Activated CD4-positive, alpha-beta memory T cell treated with anti-CD3 and anti-CD28 coated beads, Interleukin-2, amount 10 ng/mL, durations not matched to agents 7 days and 5 days (primary cell): ENCODE measurements at regions not wholly inside any gene's neighbourhood (a gene's known extent, or its start where the extent isn't known, plus 50 kb on each side); places are given as distances from the start of the nearest gene placed in this dataset.
"Not testable (repeated sequence)": the region's sequence is repeated elsewhere in the genome, so short reads cannot be mapped to it uniquely, and the experiment has no call there.

ENCODE experiments used
- CTCF ChIA-PET: fragments of 350-600 bp; sonication (Branson Sonifier 250); formaldehyde crosslinking; loops from one replicate; lab custom pipeline; 2021; ENCODE audit warnings: antibody characterized with exemption, inconsistent platforms; lab: Charles Lee
- POLR2A ChIA-PET: fragments of 350-600 bp; sonication (Branson Sonifier 250); formaldehyde crosslinking; loops from one replicate; lab custom pipeline; 2021; ENCODE audit warnings: antibody characterized with exemption; lab: Charles Lee
- DNase-seq: peaks from one replicate; pipeline ENCODE4 v3.0.0-alpha.2; 2020
- H3K27ac Mint-ChIP-seq: one replicate; pipeline ENCODE4 v1.8.0; 2021; ENCODE audit warnings: mild to moderate bottlenecking, mixed read lengths
- H3K27me3 Mint-ChIP-seq: one replicate; pipeline ENCODE4 v1.8.0; 2021; ENCODE audit warnings: mixed read lengths
- H3K36me3 Mint-ChIP-seq: one replicate; pipeline ENCODE4 v1.8.0; 2021; ENCODE audit warnings: low read depth, mixed read lengths
- H3K4me1 Mint-ChIP-seq: one replicate; pipeline ENCODE4 v1.8.0; 2021; ENCODE audit warnings: mixed read lengths
- H3K4me3 Mint-ChIP-seq: one replicate; pipeline ENCODE4 v1.8.0; 2021; ENCODE audit warnings: mild to moderate bottlenecking, mixed read lengths
- H3K9me3 Mint-ChIP-seq: one replicate; pipeline ENCODE4 v1.8.0; 2021; ENCODE audit warnings: mixed read lengths

DNA sequence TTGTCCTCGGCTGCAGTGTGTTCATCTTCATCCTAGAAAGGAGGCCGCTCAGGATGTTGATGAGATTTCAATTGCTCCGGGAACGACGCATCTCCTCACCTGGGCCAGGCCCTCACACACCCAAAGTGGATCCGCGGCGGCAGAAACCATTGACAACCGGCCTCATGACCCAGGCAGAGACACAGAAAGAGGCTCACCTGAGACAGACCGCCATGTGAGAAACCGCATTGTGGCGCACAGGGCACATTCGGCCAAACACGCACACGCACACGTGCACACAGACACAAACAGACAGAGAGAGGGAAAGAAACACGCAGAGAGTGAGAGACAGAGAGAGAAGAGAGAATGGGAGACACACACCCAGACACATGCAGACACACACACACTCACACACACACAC lies 3879.3 kb downstream of the SRGAP2C start:
- H3K4me3 Mint-ChIP-seq, H3K4me1 Mint-ChIP-seq, CTCF ChIA-PET, H3K27ac Mint-ChIP-seq, POLR2A ChIA-PET, DNase-seq, H3K27me3 Mint-ChIP-seq: not testable (repeated sequence)
- H3K36me3 Mint-ChIP-seq: peaks cover 14% of the 10 kb centered on the region
- peaks cover 24% of the 10 kb centered on the region for H3K9me3 Mint-ChIP-seq

DNA sequence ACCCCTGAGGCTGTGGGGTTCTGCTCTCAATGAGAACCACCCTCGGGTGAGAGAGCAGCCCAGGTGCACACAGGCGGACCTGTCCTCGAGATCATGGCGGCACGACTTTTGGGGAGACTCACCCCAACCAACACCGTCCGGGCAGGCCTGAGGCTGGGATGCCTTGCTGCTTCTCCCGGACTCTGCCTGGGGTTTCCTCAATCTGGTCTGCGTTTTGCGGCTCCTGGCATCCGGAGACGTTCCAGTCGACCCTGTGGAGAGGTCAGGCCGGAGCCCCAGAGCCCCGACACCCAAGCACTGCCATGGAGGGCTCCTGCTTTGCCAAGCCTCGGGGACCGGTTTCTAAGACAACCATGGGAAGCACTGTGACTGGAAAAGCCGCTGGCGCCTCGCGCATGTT lies 3879.7 kb downstream of the SRGAP2C start:
- H3K27ac Mint-ChIP-seq: no peak overlapping the region
- no peak for DNase-seq
- ChIA-PET CTCF (no interaction called here), POLR2A (no interaction called here)
- peaks cover 18% of the 10 kb centered on the region for H3K36me3 Mint-ChIP-seq
- peaks cover 27% of the 10 kb centered on the region for H3K9me3 Mint-ChIP-seq
- H3K27me3 Mint-ChIP-seq: no peaks in the 10 kb centered on the region
- no peak overlapping the region for H3K4me3 Mint-ChIP-seq
- no peaks in the 10 kb centered on the region for H3K4me1 Mint-ChIP-seq

DNA sequence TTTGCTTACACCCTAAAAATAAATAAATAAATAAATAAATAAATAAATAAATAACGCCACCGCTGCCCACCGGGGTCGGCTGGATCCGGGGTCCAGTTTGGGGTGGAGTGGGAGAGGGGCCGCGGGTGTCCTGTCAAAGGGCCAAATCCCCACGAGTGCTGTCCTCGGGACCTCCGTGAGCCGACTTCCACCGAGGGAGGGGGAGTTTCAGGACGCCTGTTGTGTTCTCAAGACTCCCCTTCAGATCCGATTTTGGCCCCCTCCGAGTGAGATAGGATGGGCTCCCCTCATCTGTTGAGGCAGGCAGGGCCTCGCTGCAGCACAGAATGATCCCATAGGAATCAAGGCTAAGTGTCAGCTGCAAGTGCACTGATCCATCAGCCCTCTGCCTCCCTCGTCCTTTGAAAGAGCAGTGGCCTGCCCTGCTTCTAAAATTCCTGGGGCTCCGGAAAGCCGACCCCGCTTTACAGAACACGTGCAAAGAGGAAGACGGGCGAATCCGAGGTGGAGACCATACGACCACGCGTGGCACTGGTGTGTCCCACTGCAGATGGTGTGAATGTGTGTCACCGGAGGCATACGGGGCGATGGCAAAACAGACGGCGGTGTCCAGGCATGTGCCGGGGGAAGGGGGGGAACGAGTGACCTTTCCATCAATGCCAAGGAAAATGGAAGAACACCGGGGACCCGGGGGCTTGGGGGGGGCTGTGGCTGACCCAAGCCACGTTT lies 3880.5 kb downstream of the SRGAP2C start:
- POLR2A ChIA-PET: no interaction called here
- no peak overlapping the region for H3K27ac Mint-ChIP-seq
- no peak for DNase-seq
- no peaks in the 10 kb centered on the region for H3K4me1 Mint-ChIP-seq
- CTCF ChIA-PET: no interaction called here
- H3K4me3 Mint-ChIP-seq: no peak overlapping the region
- H3K27me3 Mint-ChIP-seq: no peaks in the 10 kb centered on the region
- H3K9me3 Mint-ChIP-seq: peaks cover 34% of the 10 kb centered on the region
- H3K36me3 Mint-ChIP-seq: peaks cover 25% of the 10 kb centered on the region

DNA sequence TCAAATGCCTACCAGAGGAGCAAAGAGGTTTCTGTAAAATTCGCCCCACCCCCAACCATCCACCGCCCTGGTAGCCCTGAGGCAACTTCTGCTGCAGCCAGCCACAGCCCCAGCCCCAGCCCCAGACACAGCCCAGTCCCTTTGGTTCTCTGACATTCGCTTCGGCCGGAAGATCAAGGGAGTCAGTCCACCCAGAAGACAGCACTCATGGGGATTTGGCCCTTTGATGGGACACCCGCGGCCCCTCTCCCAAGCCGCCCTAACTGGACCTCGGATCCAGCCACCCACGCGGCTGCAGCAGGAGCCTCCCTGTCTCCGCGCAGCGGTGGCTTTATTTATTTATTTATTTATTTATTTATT lies 3881.0 kb downstream of the SRGAP2C start:
- H3K4me3 Mint-ChIP-seq: no peak overlapping the region
- H3K36me3 Mint-ChIP-seq: peaks cover 25% of the 10 kb centered on the region
- H3K27ac Mint-ChIP-seq: no peak overlapping the region
- ChIA-PET POLR2A (no interaction called here), CTCF (no interaction called here)
- H3K4me1 Mint-ChIP-seq: no peaks in the 10 kb centered on the region
- H3K27me3 Mint-ChIP-seq: no peaks in the 10 kb centered on the region
- no peak for DNase-seq
- H3K9me3 Mint-ChIP-seq: peaks cover 37% of the 10 kb centered on the region

DNA sequence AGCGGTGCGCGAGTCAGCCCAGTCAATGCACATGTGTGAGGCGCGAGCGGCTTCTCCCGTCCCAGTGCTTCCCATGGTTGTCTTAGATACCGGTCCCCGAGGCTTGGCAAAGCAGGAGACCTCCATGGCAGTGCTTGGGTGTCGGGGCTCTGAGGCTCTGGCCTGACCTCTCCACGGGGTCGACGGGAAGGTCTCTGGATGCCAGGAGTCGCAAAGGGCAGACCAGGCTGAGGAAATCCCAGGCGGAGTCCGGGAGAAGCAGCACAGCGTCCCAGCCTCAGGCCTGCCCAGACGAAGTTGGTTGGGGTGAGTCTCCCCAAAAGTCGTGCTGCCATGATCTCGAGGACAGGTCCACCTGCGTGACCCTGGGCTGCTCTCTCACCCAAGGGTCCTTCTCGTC lies 3881.6 kb downstream of the SRGAP2C start:
- no peak for DNase-seq
- ChIA-PET CTCF (no interaction called here), POLR2A (no interaction called here)
- Mint-ChIP-seq H3K4me1 (no peaks in the 10 kb centered on the region), H3K27me3 (no peaks in the 10 kb centered on the region), H3K9me3 (peaks cover 39% of the 10 kb centered on the region), H3K4me3 (no peak overlapping the region), H3K36me3 (peaks cover 25% of the 10 kb centered on the region), H3K27ac (no peak overlapping the region)

DNA sequence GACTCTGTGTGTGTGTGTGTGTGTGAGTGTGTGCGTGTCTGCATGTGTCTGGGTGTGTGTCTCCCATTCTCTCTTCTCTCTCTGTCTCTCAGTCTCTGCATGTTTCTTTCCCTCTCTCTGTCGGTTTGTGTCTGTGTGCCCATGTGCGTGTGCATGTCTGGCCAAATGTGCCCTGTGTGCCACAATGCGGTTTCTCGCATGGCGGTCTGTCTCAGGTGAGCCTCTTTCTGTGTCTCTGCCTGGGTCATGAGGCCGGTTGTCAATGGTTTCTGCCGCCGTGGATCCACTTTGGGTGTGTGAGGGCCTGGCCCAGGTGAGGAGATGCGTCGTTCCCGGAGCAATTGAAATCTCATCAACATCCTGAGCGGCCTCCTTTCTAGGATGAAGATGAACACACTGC lies 3882.1 kb downstream of the SRGAP2C start:
- H3K4me3 Mint-ChIP-seq, DNase-seq, H3K4me1 Mint-ChIP-seq, H3K27ac Mint-ChIP-seq, POLR2A ChIA-PET, H3K27me3 Mint-ChIP-seq, CTCF ChIA-PET: not testable (repeated sequence)
- peaks cover 43% of the 10 kb centered on the region for H3K9me3 Mint-ChIP-seq
- peaks cover 27% of the 10 kb centered on the region for H3K36me3 Mint-ChIP-seq

DNA sequence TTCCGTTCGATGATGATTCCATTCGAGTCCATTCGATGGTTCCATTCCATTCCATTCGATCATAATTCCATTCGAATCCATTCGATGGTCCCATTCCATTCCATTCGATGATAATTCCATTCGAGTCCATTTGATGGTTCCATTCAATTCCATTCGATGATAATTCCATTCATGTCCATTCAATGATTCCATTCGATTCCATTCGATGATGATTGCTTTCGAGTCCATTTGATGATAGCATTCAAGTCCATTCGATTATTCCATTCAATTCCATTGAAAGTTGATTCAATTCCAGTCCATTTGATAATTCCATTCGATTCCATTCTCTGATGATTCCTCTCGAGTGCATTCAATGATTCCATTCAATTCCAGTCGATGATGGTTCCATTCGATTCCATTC lies 3895.3 kb downstream of the SRGAP2C start:
- no peaks in the 10 kb centered on the region for H3K4me1 Mint-ChIP-seq
- H3K4me3 Mint-ChIP-seq: no peak overlapping the region
- no peak overlapping the region for H3K27ac Mint-ChIP-seq
- DNase-seq: no peak
- ChIA-PET POLR2A (no interaction called here), CTCF (no interaction called here)
- no peaks in the 10 kb centered on the region for H3K27me3 Mint-ChIP-seq
- peaks cover 45% of the 10 kb centered on the region for H3K36me3 Mint-ChIP-seq
- peaks cover 50% of the 10 kb centered on the region for H3K9me3 Mint-ChIP-seq

DNA sequence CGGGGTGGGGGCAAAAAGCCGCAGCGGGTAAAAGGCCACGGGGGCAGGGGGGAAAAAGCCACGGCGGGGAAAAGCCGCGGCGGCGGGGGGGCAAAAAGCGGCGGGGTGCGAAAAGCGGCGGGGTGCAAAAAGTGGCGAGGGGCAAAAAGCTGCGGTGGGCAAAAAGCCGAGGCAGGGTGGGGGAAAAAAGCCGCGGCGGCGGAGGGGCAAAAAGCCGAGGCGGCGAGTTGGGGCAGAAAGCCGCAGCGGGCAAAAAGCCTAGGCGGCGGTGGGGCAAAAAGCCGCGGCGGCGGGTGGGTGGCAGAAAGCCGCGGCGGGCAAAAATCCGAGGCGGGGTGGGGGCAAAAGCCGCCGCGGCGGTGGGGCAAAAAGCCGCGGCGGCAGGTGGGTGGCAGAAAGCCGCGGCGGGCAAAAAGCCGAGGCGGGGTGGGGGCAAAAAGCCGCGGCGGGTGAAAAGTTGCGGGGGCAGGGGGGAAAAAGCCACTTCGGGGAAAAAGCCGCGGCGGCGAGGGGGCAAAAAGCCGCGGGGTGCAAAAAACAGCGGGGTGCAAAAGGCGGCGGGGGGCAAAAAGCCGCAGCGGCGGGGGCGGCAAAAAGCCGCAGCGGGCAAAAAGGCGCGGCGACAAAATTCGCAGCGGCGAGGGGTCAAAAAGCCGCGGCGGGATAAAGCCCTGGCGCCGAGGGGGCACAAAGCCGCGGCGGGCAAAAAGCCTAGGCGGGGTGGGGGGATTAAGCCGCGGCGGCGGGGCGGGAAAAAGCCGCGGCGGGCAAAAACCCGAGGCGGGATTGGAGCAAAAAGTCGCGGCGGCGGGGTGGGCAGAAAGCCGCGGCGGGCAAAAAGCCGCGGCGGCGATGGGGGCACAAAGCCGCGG lies 3901.2 kb downstream of the SRGAP2C start:
- no peak overlapping the region for H3K27ac Mint-ChIP-seq
- ChIA-PET CTCF (no interaction called here), POLR2A (no interaction called here)
- DNase-seq: no peak
- no peaks in the 10 kb centered on the region for H3K27me3 Mint-ChIP-seq
- peaks cover 33% of the 10 kb centered on the region for H3K36me3 Mint-ChIP-seq
- H3K4me1 Mint-ChIP-seq: no peaks in the 10 kb centered on the region
- peaks cover 40% of the 10 kb centered on the region for H3K9me3 Mint-ChIP-seq
- H3K4me3 Mint-ChIP-seq: no peak overlapping the region

DNA sequence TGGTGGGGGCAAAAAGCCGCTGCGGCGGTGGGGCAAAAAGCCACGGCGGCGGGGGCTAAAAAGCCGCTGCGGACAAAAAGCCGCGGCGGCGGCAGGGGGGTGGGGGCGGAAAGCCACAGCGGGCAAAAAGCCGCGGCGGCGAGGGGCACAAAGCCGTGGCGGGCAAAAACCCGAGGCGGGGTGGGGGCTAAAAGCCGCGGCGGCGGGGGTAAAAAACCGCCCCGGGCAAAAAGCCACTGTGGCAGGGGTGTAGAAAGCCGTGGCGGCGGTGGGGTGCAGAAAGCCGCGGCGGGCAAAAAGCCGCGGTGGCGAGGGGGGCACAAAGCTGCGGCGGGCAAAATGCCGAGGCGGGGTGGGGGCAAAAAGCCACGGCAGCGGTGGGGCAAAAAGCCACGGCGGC lies 3901.8 kb downstream of the SRGAP2C start:
- no peak for DNase-seq
- Mint-ChIP-seq H3K27ac (no peak overlapping the region), H3K36me3 (peaks cover 28% of the 10 kb centered on the region), H3K27me3 (no peaks in the 10 kb centered on the region), H3K9me3 (peaks cover 34% of the 10 kb centered on the region), H3K4me1 (no peaks in the 10 kb centered on the region), H3K4me3 (no peak overlapping the region)
- ChIA-PET POLR2A (no interaction called here), CTCF (no interaction called here)

DNA sequence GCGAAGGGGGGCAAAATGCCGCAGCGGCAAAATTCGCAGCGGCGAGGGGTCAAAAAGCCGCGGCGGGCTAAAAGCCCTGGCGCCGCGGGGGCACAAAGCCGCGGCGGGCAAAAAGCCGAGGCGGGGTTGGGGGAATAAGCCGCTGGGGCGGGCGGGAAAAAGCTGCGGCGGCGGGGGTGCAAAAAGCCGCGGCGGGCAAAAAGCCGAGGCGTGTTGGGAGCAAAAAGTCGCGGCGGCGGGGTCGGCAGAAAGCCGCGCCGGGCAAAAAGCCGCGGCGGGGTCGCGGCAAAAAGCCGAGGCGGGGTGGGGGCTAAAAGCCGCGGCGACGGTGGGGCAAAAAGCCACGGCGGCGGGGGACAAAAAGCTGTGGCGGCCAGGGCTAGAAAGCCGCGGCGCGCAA lies 3902.5 kb downstream of the SRGAP2C start:
- ChIA-PET POLR2A (no interaction called here), CTCF (no interaction called here)
- Mint-ChIP-seq H3K36me3 (peaks cover 22% of the 10 kb centered on the region), H3K4me1 (no peaks in the 10 kb centered on the region), H3K27ac (no peak overlapping the region), H3K27me3 (no peaks in the 10 kb centered on the region), H3K4me3 (no peak overlapping the region), H3K9me3 (peaks cover 30% of the 10 kb centered on the region)
- no peak for DNase-seq

DNA sequence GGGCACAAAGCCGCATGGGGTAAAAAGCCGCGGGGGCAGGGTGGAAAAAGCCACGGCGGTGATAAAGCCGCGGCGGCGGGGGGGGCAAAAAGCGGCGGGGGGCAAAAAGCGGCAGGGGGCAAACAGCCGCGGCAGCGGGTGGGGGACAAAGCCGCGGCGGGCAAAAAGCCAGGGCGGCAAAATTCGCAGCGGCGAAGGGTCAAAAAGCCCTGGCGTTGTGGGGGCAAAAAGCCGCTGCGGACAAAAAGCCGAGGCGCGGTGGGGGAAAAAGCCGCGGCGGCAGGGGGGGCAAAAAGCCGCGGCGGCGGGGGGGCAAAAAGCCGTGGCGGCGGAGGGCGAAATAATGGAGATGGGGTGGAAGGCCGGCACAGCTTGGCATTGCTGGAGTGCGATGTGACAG lies 3902.9 kb downstream of the SRGAP2C start:
- H3K4me1 Mint-ChIP-seq: no peaks in the 10 kb centered on the region
- H3K27ac Mint-ChIP-seq: no peak overlapping the region
- H3K27me3 Mint-ChIP-seq: no peaks in the 10 kb centered on the region
- no peak for DNase-seq
- no peak overlapping the region for H3K4me3 Mint-ChIP-seq
- H3K9me3 Mint-ChIP-seq: peaks cover 27% of the 10 kb centered on the region
- ChIA-PET CTCF (no interaction called here), POLR2A (no interaction called here)
- peaks cover 18% of the 10 kb centered on the region for H3K36me3 Mint-ChIP-seq

DNA sequence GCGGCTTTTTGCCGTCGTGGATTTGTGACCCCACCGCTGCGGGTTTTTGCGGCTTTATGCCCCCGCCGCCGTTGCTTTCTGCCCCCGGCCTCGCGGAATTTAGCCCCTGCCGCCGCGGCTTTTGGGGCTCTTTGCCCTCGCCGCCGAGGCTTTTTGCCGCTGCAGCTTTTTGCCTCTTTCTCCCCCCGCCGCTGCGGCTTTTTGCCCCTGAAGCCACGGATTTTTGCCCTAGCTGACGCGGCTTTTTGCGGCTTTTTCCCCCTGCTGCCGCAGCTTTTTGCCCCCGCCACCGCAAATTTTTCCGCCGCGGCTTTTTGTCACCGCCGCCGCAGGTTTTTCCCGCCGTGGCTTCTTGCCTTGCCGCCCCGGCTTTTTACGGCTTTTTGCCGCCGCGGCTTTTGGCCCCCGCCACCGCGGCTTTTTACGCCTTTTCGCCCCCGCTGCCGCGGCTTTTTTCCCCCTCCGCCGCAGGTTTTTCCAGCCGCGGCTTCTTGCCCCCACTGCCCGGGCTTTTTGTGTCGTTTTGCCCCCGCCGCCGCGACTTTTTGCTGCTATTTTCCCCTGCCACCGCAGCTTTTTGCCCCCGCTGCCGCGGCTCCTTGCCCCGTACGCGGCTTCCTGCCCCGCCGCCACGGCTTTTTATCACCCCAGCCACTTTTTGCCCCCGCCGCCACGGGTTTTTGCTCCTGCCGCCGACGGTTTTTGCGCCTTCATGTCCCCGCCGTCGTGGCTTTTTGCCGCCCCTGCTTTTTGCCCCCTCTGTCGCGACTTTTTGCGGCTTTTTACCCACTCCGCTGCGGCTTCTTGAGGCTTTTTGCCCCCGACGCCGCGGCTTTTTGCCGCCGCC lies 3933.6 kb downstream of the SRGAP2C start:
- H3K36me3 Mint-ChIP-seq: peaks cover 5% of the 10 kb centered on the region
- H3K9me3 Mint-ChIP-seq: peaks cover 18% of the 10 kb centered on the region
- H3K4me1 Mint-ChIP-seq: no peaks in the 10 kb centered on the region
- CTCF ChIA-PET: no interaction called here
- no peak overlapping the region for H3K4me3 Mint-ChIP-seq
- no peak for DNase-seq
- no peak overlapping the region for H3K27ac Mint-ChIP-seq
- POLR2A ChIA-PET: no interaction called here
- no peaks in the 10 kb centered on the region for H3K27me3 Mint-ChIP-seq

DNA sequence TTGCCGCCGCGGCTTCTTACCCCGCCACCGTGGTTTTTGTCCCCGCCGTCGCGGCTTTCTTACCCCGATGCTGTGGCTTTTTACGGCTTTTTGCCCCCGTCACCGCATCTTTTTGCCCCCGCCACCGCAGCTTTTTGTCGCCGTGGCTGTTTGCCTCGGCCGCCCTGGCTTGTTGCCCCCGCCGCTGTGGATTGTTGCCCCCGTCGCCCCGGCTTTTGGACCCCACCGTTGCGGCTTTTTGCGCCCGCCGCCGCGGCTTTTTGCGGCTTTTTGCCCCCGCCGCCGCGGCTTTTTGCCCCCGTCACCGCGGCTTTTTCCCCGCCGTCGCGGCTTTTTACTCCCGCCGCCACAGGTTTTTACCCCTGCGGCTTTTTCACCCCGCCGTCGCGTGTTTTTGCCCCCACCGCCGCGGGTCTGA lies 3934.3 kb downstream of the SRGAP2C start:
- H3K36me3 Mint-ChIP-seq: peaks cover 5% of the 10 kb centered on the region
- H3K4me1 Mint-ChIP-seq: no peaks in the 10 kb centered on the region
- POLR2A ChIA-PET: no interaction called here
- CTCF ChIA-PET: no interaction called here
- no peak for DNase-seq
- H3K27ac Mint-ChIP-seq: no peak overlapping the region
- no peaks in the 10 kb centered on the region for H3K27me3 Mint-ChIP-seq
- peaks cover 20% of the 10 kb centered on the region for H3K9me3 Mint-ChIP-seq
- no peak overlapping the region for H3K4me3 Mint-ChIP-seq
